IMR-90 (cell line): ENCODE measurements at regions not wholly inside any gene's neighbourhood (a gene's known extent, or its start where the extent isn't known, plus 50 kb on each side); places are given as distances from the start of the nearest gene placed in this dataset.
A peak's percentile ranks its signal among the peaks of the same experiment; 100 is the strongest.

Experiments used
- ATAC-seq: fragments of 200-7000 bp; cut with Tn5 transposase; 2 replicates; pipeline ENCODE4 v1.9.1; 2020; ENCODE audit warnings: low read depth, mild to moderate bottlenecking, moderate library complexity
- BruUV-seq: library from RNA; stranded (reverse); fragments of 400-500 nt; replicated peaks from 2 replicates; lab custom pipeline; 2021; lab: Mats Ljungman, UMichigan
- CTCF ChIA-PET: fragments of 300-600 bp; formaldehyde crosslinking; extraction: SDS; loops from one replicate; lab custom pipeline; 2021; ENCODE audit warnings: antibody characterized with exemption; lab: Yijun Ruan, JAX
- POLR2A ChIA-PET: fragments of 300-600 bp; sonication (Branson Sonifier 250); formaldehyde crosslinking; loops from one replicate; lab custom pipeline; 2022; ENCODE audit warnings: antibody characterized with exemption; ENCODE audit not compliant: unreplicated experiment; lab: Charles Lee
- DNase-seq: peaks from one replicate; pipeline ENCODE4 v3.0.0; 2013
- H2AFZ ChIP-seq: replicated peaks from 2 replicates; pipeline ENCODE3; 2013; ENCODE audit warnings: low read length, mild to moderate bottlenecking; ENCODE audit not compliant: poor library complexity
- H2AK5ac ChIP-seq: 2 replicates; pipeline ENCODE4 v1.6.1; 2013; ENCODE audit warnings: low read depth, low read length, inconsistent platforms
- H2AK9ac ChIP-seq: replicated peaks from 2 replicates; pipeline ENCODE3; 2013; ENCODE audit warnings: mild to moderate bottlenecking, low read depth, low read length, moderate library complexity; ENCODE audit not compliant: poor library complexity
- H2BK120ac ChIP-seq: 2 replicates; pipeline ENCODE4 v1.6.1; 2013; ENCODE audit warnings: low read depth, low read length, inconsistent platforms
- H2BK15ac ChIP-seq: 3 replicates; pipeline ENCODE4 v1.6.1; 2013; ENCODE audit warnings: low read depth, low read length, inconsistent platforms
- H2BK20ac ChIP-seq: 2 replicates; pipeline ENCODE4 v1.6.1; 2013; ENCODE audit warnings: low read depth, mild to moderate bottlenecking, inconsistent platforms, low read length, moderate library complexity
- H2BK5ac ChIP-seq: 2 replicates; pipeline ENCODE4 v1.6.1; 2013; ENCODE audit warnings: mild to moderate bottlenecking, low read depth, low read length, inconsistent platforms; ENCODE audit not compliant: poor library complexity, severe bottlenecking
- H3K14ac ChIP-seq: replicated peaks from 2 replicates; pipeline ENCODE4 v1.6.1; 2013; ENCODE audit warnings: low read depth, low read length, inconsistent platforms
- H3K18ac ChIP-seq: 2 replicates; pipeline ENCODE4 v1.6.1; 2013; ENCODE audit warnings: low read depth, low read length, control low read depth
- H3K23ac ChIP-seq: 2 replicates; pipeline ENCODE4 v1.6.1; 2013; ENCODE audit warnings: low read depth, low read length, inconsistent platforms
- H3K27ac ChIP-seq: 2 replicates; pipeline ENCODE4 v1.5.1; 2013; ENCODE audit warnings: mild to moderate bottlenecking, control low read depth, low read length; ENCODE audit not compliant: insufficient read depth
- H3K27me3 ChIP-seq: 2 replicates; pipeline ENCODE4 v1.6.1; 2013; ENCODE audit warnings: low read length; ENCODE audit not compliant: control insufficient read depth, insufficient read depth
- H3K36me3 ChIP-seq: 2 replicates; pipeline ENCODE4 v1.6.1; 2013; ENCODE audit warnings: low read length, mixed read lengths; ENCODE audit not compliant: control insufficient read depth, insufficient read depth
- H3K4ac ChIP-seq: 2 replicates; pipeline ENCODE4 v1.6.1; 2013; ENCODE audit warnings: low read depth, low read length, inconsistent platforms
- H3K4me1 ChIP-seq: 2 replicates; pipeline ENCODE4 v1.6.1; 2013; ENCODE audit warnings: low read length, mixed read lengths; ENCODE audit not compliant: control insufficient read depth, insufficient read depth
- H3K4me2 ChIP-seq: 2 replicates; pipeline ENCODE4 v1.6.1; 2013; ENCODE audit warnings: low read depth, mild to moderate bottlenecking, control low read depth, low read length, moderate library complexity
- H3K4me3 ChIP-seq: 2 replicates; pipeline ENCODE4 v1.5.1; 2013; ENCODE audit warnings: low read depth, mild to moderate bottlenecking, control low read depth, low read length, moderate library complexity; ENCODE audit not compliant: insufficient read depth
- H3K56ac ChIP-seq: 2 replicates; pipeline ENCODE4 v1.6.1; 2013; ENCODE audit warnings: low read length, inconsistent platforms; ENCODE audit not compliant: insufficient read depth; ENCODE audit errors: extremely low read depth
- H3K79me1 ChIP-seq, 2 experiments: 2 replicates each; pipeline ENCODE4 v1.6.1; 2013; ENCODE audit warnings: low read length in 2 of 2, inconsistent platforms in 1 of 2, low read depth in 1 of 2
- H3K9ac ChIP-seq: 2 replicates; pipeline ENCODE4 v1.6.1; 2013; ENCODE audit warnings: low read depth, low read length, control low read depth
- H3K9me1 ChIP-seq: 2 replicates; pipeline ENCODE4 v1.6.1; 2013; ENCODE audit warnings: low read length, inconsistent platforms; ENCODE audit not compliant: insufficient read depth
- H3K9me3 ChIP-seq: 2 replicates; pipeline ENCODE4 v1.6.1; 2013; ENCODE audit warnings: low read length; ENCODE audit not compliant: control insufficient read depth, insufficient read depth
- H4K20me1 ChIP-seq: 2 replicates; pipeline ENCODE4 v1.6.1; 2013; ENCODE audit warnings: low read length, inconsistent platforms; ENCODE audit not compliant: insufficient read depth
- H4K5ac ChIP-seq: 2 replicates; pipeline ENCODE4 v1.6.1; 2013; ENCODE audit warnings: mild to moderate bottlenecking, low read depth, low read length, control low read depth
- H4K8ac ChIP-seq, 2 experiments: 2 replicates each; pipeline ENCODE4 v1.6.1; 2013; ENCODE audit warnings: low read depth in 2 of 2, low read length in 2 of 2, control low read depth in 1 of 2, inconsistent platforms in 1 of 2
- H4K91ac ChIP-seq: 2 replicates; pipeline ENCODE4 v1.6.1; 2013; ENCODE audit warnings: low read depth, low read length, inconsistent platforms; ENCODE audit not compliant: insufficient read depth
- CEBPB ChIP-seq: IDR thresholded peaks from 2 replicates; pipeline ENCODE4 v1.6.1; 2012; ENCODE audit warnings: low read depth, low read length, improper control_type of control experiment
- CHD1 ChIP-seq: IDR thresholded peaks from 2 replicates; pipeline ENCODE4 v1.6.1; 2012; ENCODE audit warnings: low read depth, low read length, improper control_type of control experiment
- FOS ChIP-seq: fragments of 150-350 bp; IDR thresholded peaks from 2 replicates; pipeline ENCODE4 v1.6.1; 2016; ENCODE audit warnings: low read depth, low read length
- MAZ ChIP-seq: IDR thresholded peaks from 2 replicates; pipeline ENCODE4 v1.6.1; 2012; ENCODE audit warnings: low read depth, mild to moderate bottlenecking, low read length, improper control_type of control experiment, moderate library complexity, borderline replicate concordance
- NFE2L2 ChIP-seq: fragments of 150-350 bp; IDR thresholded peaks from 2 replicates; pipeline ENCODE4 v1.6.1; 2016; ENCODE audit warnings: low read depth, mild to moderate bottlenecking, low read length
- POLR2A ChIP-seq: IDR thresholded peaks from 2 replicates; pipeline ENCODE4 v1.6.1; 2012; ENCODE audit warnings: mild to moderate bottlenecking, low read depth, low read length
- RAD21 ChIP-seq: IDR thresholded peaks from 2 replicates; pipeline ENCODE4 v1.6.1; 2012; ENCODE audit warnings: low read length, improper control_type of control experiment
- RCOR1 ChIP-seq: IDR thresholded peaks from 2 replicates; pipeline ENCODE4 v1.6.1; 2012; ENCODE audit warnings: mild to moderate bottlenecking, low read length, improper control_type of control experiment; ENCODE audit not compliant: insufficient replicate concordance
- RFX5 ChIP-seq: IDR thresholded peaks from 2 replicates; pipeline ENCODE4 v1.8.0; 2012; ENCODE audit warnings: low read depth, mild to moderate bottlenecking, low read length, moderate library complexity
- USF2 ChIP-seq: fragments of 150-350 bp; IDR thresholded peaks from 2 replicates; pipeline ENCODE4 v1.6.1; 2017; ENCODE audit warnings: mild to moderate bottlenecking, antibody characterized with exemption, low read length, low read depth
- WGBS, 2 experiments: methylation state at CpG; one replicate each; pipeline versions ENCODE4 v1.1.5 to v1.1.7; 2013; ENCODE audit warnings: missing lambda C conversion rate in 2 of 2; ENCODE audit not compliant: insufficient read length in 1 of 2; ENCODE audit errors: extremely low coverage in 2 of 2; 5-methylcytosine and 5-hydroxymethylcytosine counted together
- dilution Hi-C: fragments of 300-500 bp; cut with HindIII; formaldehyde crosslinking; loops from one replicate; pipeline ENCODE4 v1.14.3; 2018; ENCODE audit warnings: low sequenced_read_pairs; ENCODE audit not compliant: unreplicated experiment
- in situ Hi-C: fragments of 300-500 bp; cut with MboI; formaldehyde crosslinking; loops from 3 replicates; pipeline ENCODE4 v1.14.3; 2019; ENCODE audit warnings: low sequenced_read_pairs, inconsistent platforms, mixed read lengths
- intact Hi-C: fragments of 100-400 bp; cut with micrococcal nuclease; formaldehyde crosslinking; loops from 2 replicates; pipeline ENCODE4 v1.10.0; 2022

DNA sequence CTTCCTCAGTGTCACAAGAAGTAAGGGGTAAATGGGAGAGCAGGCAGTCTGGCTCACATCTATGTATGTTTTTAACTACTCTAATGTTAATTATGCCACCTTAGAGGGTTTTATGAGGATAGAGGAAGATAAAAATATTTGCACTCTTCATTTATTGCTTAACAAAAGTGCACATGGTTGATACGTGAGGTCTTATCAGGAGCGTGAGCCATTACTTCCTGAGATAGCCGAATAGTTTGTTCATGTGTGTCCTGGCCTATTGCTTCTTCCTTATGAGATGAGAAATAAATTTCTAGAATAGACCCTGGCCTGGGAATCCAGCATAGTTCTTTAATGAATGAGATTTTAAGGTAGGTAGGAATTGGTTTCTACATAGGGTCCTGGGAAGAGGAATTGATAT, 471.1 kb upstream of the B3GALT2 start:
- Histone ChIP-seq H3K4me3 (no peak overlapping the region), H3K14ac (no peak overlapping the region), H2BK5ac (no peak overlapping the region), H3K79me1 (no peaks in the 10 kb centered on the region), H3K27ac (no peak overlapping the region), H3K9me1 (no peaks in the 10 kb centered on the region), H4K5ac (no peak overlapping the region), H3K56ac (no peak overlapping the region), H3K27me3 (no peaks in the 10 kb centered on the region), H2AK5ac (no peak overlapping the region), H3K4ac (no peak overlapping the region), H2BK20ac (no peak overlapping the region), H4K91ac (0 out of 2 replicates have a peak overlapping the region, but pooled peaks have one; percentile 8), H3K23ac (no peak overlapping the region), H4K20me1 (no peaks in the 10 kb centered on the region), H3K4me1 (peaks cover 7% of the 10 kb centered on the region), H2AK9ac (no peak overlapping the region), H2BK15ac (no peak overlapping the region), H2AFZ (no peak overlapping the region), H3K4me2 (no peak overlapping the region), H3K18ac (no peak overlapping the region; the same call in 1 of the 2 replicates), H2BK120ac (no peak overlapping the region), H4K8ac (no peak overlapping the region), H3K9ac (no peak overlapping the region), H3K9me3 (peaks cover 4% of the 10 kb centered on the region), H3K36me3 (no peaks in the 10 kb centered on the region)
- TF ChIP-seq MAZ (no peak), NFE2L2 (no peak), RCOR1 (no peak), CHD1 (no peak), RFX5 (no peak), RAD21 (no peak), CEBPB (no peak), POLR2A (no peak), FOS (no peak), USF2 (no peak)
- intact Hi-C loops: no loop called here
- no peak for DNase-seq
- BruUV-seq: no TSS peak
- WGBS, 2 experiments: 83% methylated on average over 1 of the region's 3 CpGs; no CpG with 5 or more reads in 1 of the 2 experiments
- in situ Hi-C loops: no loop called here
- dilution Hi-C loops: no loop called here
- POLR2A ChIA-PET: no interaction called here
- CTCF ChIA-PET: interaction anchor here (0.7 kb wide), 1 partner anchor 20 kb away, joined by 4 read pairs; no protein-coding TSS in a partner anchor
- no peak for ATAC-seq
